Tibial nerve (tissue), 3 donors: ENCODE measurements at regions not wholly inside any gene's neighbourhood (a gene's known extent, or its start where the extent isn't known, plus 50 kb on each side); places are given as distances from the start of the nearest gene placed in this dataset.

Experiments used
- CTCF ChIP-seq, 5 experiments: fragments of 200-600 bp in 3 of 5; fragments of 450-650 bp in 2 of 5; sonication (generic) in 3 of 5; IDR thresholded peaks; one replicate each; pipeline ENCODE4 v1.5.1; 2016 to 2019; ENCODE audit warnings: antibody characterized with exemption in 5 of 5, mild to moderate bottlenecking in 3 of 5, moderate library complexity in 2 of 5
- POLR2A ChIP-seq, 2 donors: fragments of 450-650 bp; IDR thresholded peaks; one replicate each; pipeline ENCODE4 v1.6.1; 2017; ENCODE audit warnings: antibody characterized with exemption in 2 of 2, mild to moderate bottlenecking in 2 of 2, moderate library complexity in 2 of 2

- TF ChIP-seq CTCF (IDR thresholded peaks at IDR 0.05) (no peak), POLR2A (IDR thresholded peaks at IDR 0.05) (no peak)
These were observed 391.8 kb upstream of the ADAMTS9 start for GRCh38 chr3:65079560-65079959.
